HAP-1 (cell line): ENCODE measurements at regions not wholly inside any gene's neighbourhood (a gene's known extent, or its start where the extent isn't known, plus 50 kb on each side); places are given as distances from the start of the nearest gene placed in this dataset.

Source experiments
- DNase-seq, 2 experiments: peaks; one replicate each; pipeline ENCODE4 v3.0.0-alpha.2; 2016 to 2020; ENCODE audit warnings: low spot score in 2 of 2
- H3K27me3 ChIP-seq: fragments of 250-450 bp; sonication (Bioruptor Pico); 2 replicates; pipeline ENCODE4 v1.5.1; 2020; ENCODE audit warnings: low read depth, mild to moderate bottlenecking, moderate library complexity
- H3K36me3 ChIP-seq: fragments of 250-450 bp; sonication (Bioruptor Pico); replicated peaks from 2 replicates; pipeline ENCODE4 v1.5.1; 2020; ENCODE audit warnings: mild to moderate bottlenecking
- H3K4me1 ChIP-seq: fragments of 250-450 bp; sonication (Bioruptor Pico); 2 replicates; pipeline ENCODE4 v1.5.1; 2020; ENCODE audit warnings: mild to moderate bottlenecking
- H3K4me3 ChIP-seq: fragments of 250-450 bp; sonication (Bioruptor Pico); 2 replicates; pipeline ENCODE4 v1.5.1; 2020; ENCODE audit warnings: mild to moderate bottlenecking, moderate library complexity
- H3K9me3 ChIP-seq: fragments of 250-450 bp; sonication (Bioruptor Pico); 2 replicates; pipeline ENCODE4 v1.5.1; 2020; ENCODE audit warnings: mild to moderate bottlenecking, moderate library complexity
- in situ Hi-C: fragments of 300-500 bp; cut with MboI; formaldehyde crosslinking; loops from 3 replicates; pipeline ENCODE4 v1.14.3; 2020; ENCODE audit warnings: low sequenced_read_pairs, inconsistent platforms, mixed read lengths

DNA sequence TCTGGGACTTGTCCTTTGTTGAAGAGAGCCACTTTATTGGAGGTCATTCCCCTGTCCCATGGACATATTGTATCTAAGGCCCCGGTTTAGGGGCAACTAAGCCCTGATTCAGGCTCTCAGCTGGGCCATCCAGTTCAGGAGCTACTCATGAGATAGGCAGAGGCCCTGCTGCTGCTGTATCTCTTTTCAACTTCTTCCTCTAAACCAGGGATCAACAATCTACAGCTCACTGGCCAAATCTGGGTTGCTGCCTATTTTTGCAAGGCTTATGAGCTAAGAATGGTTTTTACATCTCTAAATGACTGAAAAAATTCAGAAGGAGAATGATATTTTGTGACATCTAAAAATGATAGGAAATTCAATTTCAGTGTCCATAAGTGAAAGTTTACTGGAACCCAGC lies 166.8 kb upstream of the GLI3 start:
- Histone ChIP-seq H3K4me1 (no peaks in the 10 kb centered on the region), H3K4me3 (no peak overlapping the region), H3K27me3 (0 out of 2 replicates have a peak, but pooled peaks cover 2% of the 10 kb centered on the region), H3K36me3 (no peaks in the 10 kb centered on the region), H3K9me3 (no peaks in the 10 kb centered on the region)
- DNase-seq: no peak
- in situ Hi-C loops: no loop called here

DNA sequence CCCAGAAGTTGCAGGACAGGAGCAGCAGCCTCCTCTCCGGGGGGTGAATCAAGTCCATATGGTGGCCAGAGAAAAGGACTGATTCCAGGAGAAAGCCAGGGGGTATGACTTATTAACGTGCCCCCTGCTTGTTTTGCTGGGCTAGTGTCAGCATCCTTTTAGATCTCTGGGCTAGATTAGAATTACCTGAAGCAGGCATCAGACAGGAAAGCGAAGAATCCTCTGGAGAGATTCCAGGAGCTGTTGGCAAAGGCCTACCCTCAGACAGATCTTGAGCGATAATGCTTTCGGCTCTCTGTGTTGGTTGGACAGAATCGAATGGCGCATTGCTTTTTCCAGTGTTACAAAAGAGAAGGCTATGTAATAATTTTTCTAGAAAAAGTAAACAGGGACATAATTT lies 164.0 kb upstream of the GLI3 start:
- no peaks in the 10 kb centered on the region for H3K36me3 ChIP-seq
- H3K4me1 ChIP-seq: no peaks in the 10 kb centered on the region
- no peaks in the 10 kb centered on the region for H3K9me3 ChIP-seq
- H3K4me3 ChIP-seq: no peak overlapping the region
- no peak for DNase-seq
- peaks cover 7% of the 10 kb centered on the region; the same call in 1 of the 2 replicates for H3K27me3 ChIP-seq
- in situ Hi-C loops: no loop called here

DNA sequence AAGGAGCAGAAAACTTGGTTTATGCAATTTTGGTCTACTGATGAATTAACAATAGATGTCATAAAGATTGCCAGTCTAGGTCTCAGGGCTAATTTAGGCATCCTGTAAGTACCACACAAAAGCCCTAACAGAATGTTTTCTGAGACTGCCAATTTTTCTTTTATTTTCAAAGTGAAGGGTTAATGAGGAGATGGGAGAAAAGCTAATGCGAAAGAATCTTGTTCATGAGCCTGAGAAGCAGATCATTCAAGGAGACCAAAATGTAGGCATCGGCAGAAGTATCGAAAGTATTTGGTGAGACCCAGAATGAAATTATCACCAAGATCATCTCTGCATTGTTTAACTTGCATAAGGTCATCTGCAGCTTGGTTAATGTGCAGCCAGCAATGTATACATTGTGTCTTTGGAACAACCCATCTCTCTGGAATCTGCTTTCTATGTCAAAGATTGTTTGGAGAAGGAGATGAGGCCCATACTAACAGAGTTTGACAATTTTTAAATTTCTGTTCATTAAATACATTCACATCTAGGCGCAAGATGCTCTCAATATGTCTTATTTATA lies 163.3 kb upstream of the GLI3 start:
- Histone ChIP-seq H3K4me1 (no peaks in the 10 kb centered on the region), H3K4me3 (no peak overlapping the region), H3K27me3 (peaks cover 7% of the 10 kb centered on the region; the same call in 1 of the 2 replicates), H3K36me3 (no peaks in the 10 kb centered on the region), H3K9me3 (no peaks in the 10 kb centered on the region)
- in situ Hi-C loops: no loop called here
- no peak for DNase-seq

DNA sequence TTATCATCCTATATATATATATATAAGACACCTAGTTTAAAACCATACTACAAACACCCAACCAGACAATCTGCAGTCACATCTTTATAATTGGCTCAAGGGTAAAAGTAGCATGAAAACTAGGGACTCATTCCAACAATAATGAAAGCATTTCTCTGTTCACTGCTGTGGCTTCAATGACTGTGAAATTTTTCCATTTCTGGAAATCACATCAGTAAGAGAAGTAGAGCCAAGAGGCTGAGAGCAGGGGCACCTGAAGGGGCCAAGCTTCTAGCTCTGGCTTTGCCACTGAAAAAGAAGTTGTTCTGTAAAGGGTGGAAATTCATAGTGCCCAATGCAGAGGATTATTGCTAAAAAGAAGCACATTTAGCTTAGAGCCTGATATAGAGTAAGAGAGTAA lies 158.6 kb upstream of the GLI3 start:
- H3K27me3 ChIP-seq: peaks cover 5% of the 10 kb centered on the region; the same call in 1 of the 2 replicates
- H3K4me3 ChIP-seq: no peak overlapping the region
- in situ Hi-C loops: no loop called here
- H3K36me3 ChIP-seq: no peaks in the 10 kb centered on the region
- no peak for DNase-seq
- H3K4me1 ChIP-seq: no peaks in the 10 kb centered on the region
- no peaks in the 10 kb centered on the region for H3K9me3 ChIP-seq

DNA sequence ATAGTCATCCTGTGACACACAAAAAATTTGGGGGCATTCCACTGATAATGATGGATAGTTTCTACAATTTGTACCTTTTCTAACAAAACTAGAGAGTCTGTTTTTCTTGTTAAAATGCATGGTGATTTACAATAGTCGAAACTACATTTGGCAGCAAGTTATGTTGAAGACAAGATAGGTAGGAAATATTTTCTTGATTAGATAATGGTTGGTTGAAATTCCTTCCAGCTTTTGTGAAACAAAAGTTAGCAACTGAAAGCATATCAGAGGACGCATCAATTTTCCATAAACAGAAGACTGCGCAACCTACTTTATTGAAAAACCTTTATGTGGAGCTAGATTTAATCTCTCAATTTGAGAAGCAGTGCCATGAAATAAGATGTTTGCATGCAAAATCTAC lies 155.8 kb upstream of the GLI3 start:
- no peak for DNase-seq
- Histone ChIP-seq H3K4me3 (no peak overlapping the region), H3K36me3 (no peaks in the 10 kb centered on the region), H3K4me1 (no peaks in the 10 kb centered on the region), H3K9me3 (no peaks in the 10 kb centered on the region), H3K27me3 (peaks cover 5% of the 10 kb centered on the region; the same call in 1 of the 2 replicates)
- in situ Hi-C loops: no loop called here

DNA sequence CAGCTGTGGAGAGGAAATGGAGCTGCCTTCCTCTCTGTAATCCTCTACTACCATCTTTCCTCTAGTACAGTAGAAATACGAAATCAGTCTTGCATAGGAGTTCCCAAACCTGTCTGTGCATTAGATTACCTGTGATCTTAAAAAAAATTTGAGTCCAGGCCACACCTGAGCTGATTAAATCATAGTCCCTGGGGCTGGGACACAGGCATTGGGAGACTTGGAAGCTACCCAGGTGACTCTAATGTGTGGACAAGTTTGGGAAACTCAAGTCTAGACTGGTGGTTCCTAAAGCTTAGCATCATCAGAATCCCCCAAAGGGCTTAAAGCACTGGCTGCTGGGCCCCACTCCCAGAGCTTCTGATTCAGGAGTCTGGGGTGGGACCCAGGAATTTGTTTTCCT lies 152.7 kb upstream of the GLI3 start:
- Histone ChIP-seq H3K4me3 (no peak overlapping the region), H3K36me3 (no peaks in the 10 kb centered on the region), H3K27me3 (no peaks in the 10 kb centered on the region), H3K9me3 (no peaks in the 10 kb centered on the region), H3K4me1 (no peaks in the 10 kb centered on the region)
- no peak for DNase-seq
- in situ Hi-C loops: no loop called here

DNA sequence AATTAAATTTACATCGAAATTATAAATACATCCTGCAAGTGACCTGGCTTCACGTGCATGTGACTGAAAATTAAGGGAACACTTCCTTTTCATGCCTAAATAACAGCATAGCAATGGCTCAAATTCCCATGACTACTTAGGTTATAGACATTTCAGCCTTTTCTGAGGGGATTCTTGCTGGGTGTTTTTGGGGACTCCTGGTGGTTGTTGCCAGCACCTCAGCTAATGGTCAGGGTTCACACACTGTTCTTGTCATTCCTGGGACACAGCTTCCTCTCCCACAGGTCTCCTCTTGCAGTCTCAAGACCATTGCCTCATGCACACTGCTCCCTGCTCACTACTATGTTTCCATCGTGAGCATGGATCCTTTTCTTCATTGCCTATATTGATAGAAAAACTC lies 148.9 kb upstream of the GLI3 start:
- Histone ChIP-seq H3K9me3 (no peaks in the 10 kb centered on the region), H3K27me3 (no peaks in the 10 kb centered on the region), H3K36me3 (no peaks in the 10 kb centered on the region), H3K4me3 (no peak overlapping the region), H3K4me1 (no peaks in the 10 kb centered on the region)
- in situ Hi-C loops: no loop called here
- DNase-seq: no peak

DNA sequence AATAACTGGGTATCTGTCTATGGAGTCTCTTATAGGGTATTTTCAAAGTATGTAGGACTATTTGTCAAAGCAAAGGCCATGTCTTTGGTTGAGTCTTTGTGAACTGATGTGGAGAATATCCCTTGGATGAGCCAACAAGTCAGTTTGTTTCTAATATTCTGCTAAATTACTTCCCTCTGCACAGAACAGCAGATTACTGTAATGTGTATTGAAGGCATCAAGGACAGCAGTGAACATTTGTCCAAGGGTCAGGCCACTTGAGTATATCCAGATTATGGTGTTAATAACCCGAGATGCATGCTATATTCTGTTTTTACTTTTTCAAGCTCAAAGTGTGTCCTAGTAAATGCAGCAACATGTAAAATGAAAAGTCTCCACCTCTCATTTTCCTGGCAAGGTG lies 144.2 kb upstream of the GLI3 start:
- in situ Hi-C loops: no loop called here
- Histone ChIP-seq H3K27me3 (no peaks in the 10 kb centered on the region), H3K4me3 (no peak overlapping the region), H3K36me3 (no peaks in the 10 kb centered on the region), H3K9me3 (no peaks in the 10 kb centered on the region), H3K4me1 (no peaks in the 10 kb centered on the region)
- DNase-seq: no peak

DNA sequence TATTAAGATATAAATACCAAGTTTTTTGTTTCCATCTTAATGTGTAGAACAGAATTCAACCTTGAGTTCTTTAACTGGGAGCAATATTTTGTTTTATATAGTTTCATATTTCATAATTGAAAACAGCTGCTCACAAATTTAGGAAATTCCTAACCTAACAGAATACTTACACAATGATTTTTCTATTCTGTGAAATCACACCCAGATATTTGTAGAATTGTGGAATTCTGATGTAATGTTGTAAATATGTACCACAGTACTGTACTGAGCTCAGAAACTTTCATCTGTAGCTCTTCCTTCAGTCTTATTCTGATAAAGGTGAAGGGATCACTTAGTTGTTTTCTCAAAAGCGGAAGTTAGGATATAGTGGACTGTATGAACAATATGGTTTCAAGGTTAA lies 143.4 kb upstream of the GLI3 start:
- Histone ChIP-seq H3K4me1 (no peaks in the 10 kb centered on the region), H3K36me3 (no peaks in the 10 kb centered on the region), H3K27me3 (no peaks in the 10 kb centered on the region), H3K4me3 (no peak overlapping the region), H3K9me3 (no peaks in the 10 kb centered on the region)
- no peak for DNase-seq
- in situ Hi-C loops: no loop called here

DNA sequence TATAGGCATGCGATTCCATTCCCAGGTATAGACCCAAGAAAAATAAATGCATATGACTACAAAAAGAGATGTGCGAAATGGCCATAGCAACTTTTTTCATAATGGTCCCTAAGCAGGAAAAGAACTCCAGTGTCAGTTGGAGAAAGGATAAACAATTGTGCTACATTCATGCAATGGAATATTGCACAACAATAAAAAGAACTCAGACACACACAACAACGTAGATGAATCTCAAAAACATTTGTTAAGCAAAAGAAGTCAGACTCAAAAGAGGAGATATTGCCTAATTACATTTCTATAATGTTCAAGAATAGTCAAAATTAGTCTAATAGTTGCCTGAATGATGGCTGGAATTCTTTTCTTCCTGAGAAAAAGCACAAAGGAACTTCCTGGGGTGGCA lies 141.1 kb upstream of the GLI3 start:
- no peak for DNase-seq
- no peaks in the 10 kb centered on the region for H3K9me3 ChIP-seq

DNA sequence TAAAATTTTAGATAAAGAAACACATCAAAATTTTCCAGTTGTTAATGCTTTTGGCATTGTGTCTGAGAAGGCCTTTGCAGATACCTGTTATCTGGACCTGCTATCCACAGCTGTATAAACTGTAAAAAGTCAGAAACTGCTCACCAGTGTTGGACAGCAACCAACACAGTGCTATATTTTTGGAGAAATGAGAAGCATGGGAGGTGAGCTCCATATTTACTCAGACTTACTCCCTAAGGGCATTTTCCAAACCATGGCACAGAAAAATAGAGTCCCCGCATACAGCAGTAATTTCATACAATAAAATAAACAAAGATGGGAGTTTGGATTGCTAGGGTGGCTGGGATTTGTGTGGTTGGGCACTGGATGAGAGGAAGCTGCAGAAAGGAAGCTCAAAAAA lies 136.3 kb upstream of the GLI3 start:
- DNase-seq: no peak
- H3K9me3 ChIP-seq: no peaks in the 10 kb centered on the region
- H3K36me3 ChIP-seq: no peaks in the 10 kb centered on the region
- no peaks in the 10 kb centered on the region for H3K27me3 ChIP-seq
- in situ Hi-C loops: no loop called here
- H3K4me1 ChIP-seq: no peaks in the 10 kb centered on the region
- no peak overlapping the region for H3K4me3 ChIP-seq

More for the DNA sequence above, 141.1 kb upstream of the GLI3 start:
- Histone ChIP-seq H3K4me3 (no peak overlapping the region), H3K27me3 (no peaks in the 10 kb centered on the region), H3K4me1 (no peaks in the 10 kb centered on the region), H3K36me3 (no peaks in the 10 kb centered on the region)
- in situ Hi-C loops: no loop called here

DNA sequence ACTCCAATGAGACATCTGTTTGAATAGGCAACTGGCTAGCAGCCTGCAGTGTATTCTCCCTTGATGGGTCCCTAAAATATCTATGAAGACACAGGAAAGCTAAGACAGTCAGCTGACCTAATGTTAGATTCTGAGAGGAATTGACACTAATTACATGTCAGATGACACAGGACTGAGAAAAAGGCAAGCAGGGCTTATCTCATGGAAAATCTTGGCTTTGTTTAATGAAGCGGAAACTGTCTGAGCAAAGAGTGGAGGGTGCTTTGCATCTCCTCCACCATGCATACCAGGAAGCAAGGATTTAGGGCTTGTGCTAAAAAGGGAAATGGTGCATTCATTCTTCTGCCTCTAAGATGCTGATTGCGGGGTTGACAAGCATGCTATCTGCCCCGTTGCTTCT lies 135.5 kb upstream of the GLI3 start:
- no peaks in the 10 kb centered on the region for H3K9me3 ChIP-seq
- in situ Hi-C loops: no loop called here
- H3K4me1 ChIP-seq: no peaks in the 10 kb centered on the region
- no peaks in the 10 kb centered on the region for H3K36me3 ChIP-seq
- H3K27me3 ChIP-seq: no peaks in the 10 kb centered on the region
- peak in 1 of 2 experiments; percentile 3 for DNase-seq
- H3K4me3 ChIP-seq: no peak overlapping the region

DNA sequence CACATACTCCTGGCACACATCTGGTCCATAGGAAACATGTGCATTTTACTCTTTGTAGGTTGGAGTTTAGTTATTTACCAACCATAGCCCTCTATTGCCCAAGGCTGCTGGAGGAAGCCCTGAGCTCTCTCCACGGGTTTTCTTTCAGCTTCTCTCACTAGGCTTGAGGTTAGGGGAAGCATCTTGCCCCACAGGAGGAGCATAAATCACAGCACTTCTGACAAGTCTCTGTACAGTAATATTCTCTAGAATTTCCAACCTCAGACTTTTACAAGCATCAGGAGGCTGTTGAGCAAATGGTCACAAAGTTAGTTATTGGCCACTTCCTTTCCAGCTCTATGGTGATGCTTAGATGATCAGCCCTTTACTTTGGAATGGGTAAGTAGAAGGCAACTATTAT lies 122.9 kb upstream of the GLI3 start:
- H3K27me3 ChIP-seq: no peaks in the 10 kb centered on the region
- in situ Hi-C loops: no loop called here
- H3K4me3 ChIP-seq: no peak overlapping the region
- no peaks in the 10 kb centered on the region for H3K9me3 ChIP-seq
- H3K36me3 ChIP-seq: no peaks in the 10 kb centered on the region
- H3K4me1 ChIP-seq: no peaks in the 10 kb centered on the region
- DNase-seq: no peak

DNA sequence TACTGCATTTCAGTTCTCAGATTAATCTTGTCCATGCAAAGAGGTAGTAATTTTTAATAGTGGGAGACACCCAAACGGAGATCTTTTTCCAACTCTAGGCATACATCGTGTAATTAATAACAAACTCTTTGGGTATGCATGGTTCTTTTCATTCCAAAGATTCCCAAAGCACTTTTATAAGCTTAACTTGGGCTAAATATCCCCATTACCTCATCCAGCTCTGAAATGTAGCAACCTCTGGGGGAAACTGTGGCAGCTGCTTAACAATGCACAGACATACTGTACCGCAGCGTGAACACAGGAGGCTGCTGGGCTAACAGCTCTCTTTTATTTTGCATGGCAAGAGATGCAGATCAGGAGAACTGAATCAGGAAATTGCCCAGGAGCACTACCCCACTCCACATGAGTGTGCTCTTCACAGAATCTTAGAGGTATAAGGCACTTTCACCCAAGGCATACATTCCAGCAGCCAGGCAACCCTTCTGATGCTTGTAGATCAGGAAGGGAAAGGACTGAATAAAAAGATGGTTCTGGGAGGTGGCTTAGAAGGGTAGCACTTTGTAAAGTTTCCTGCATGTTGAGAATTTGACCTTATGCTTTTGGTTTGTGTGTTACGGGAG lies 114.4 kb upstream of the GLI3 start:
- no peaks in the 10 kb centered on the region for H3K9me3 ChIP-seq
- no peak for DNase-seq
- H3K4me3 ChIP-seq: no peak overlapping the region
- in situ Hi-C loops: no loop called here
- no peaks in the 10 kb centered on the region for H3K36me3 ChIP-seq
- no peaks in the 10 kb centered on the region for H3K4me1 ChIP-seq
- H3K27me3 ChIP-seq: no peaks in the 10 kb centered on the region; the same call in 1 of the 2 replicates

DNA sequence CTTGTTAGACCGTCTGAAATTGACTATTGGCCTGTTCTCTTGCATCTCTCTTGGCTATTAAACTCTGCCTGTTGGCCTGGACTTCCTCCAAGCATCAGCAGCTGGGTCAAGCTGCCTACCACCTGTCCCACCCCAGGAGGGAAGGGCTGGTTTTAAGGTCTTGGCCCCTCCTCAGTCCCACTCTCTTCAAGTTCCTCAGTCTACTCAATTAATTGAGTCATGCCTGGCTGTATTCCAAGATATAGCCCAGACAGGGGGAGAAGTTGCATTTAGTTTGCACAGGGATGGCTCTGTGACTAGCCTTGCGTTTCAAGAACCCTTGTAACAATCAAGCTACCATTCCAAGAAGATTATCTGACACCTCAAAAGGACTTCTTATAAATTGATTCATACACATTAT lies 113.8 kb upstream of the GLI3 start:
- DNase-seq: no peak
- H3K36me3 ChIP-seq: no peaks in the 10 kb centered on the region
- no peaks in the 10 kb centered on the region for H3K4me1 ChIP-seq
- H3K4me3 ChIP-seq: no peak overlapping the region
- no peaks in the 10 kb centered on the region for H3K9me3 ChIP-seq
- no peaks in the 10 kb centered on the region; the same call in 1 of the 2 replicates for H3K27me3 ChIP-seq
- in situ Hi-C loops: no loop called here
